Iris pigment epithelial cell (primary cell): ENCODE measurements at regions not wholly inside any gene's neighbourhood (a gene's known extent, or its start where the extent isn't known, plus 50 kb on each side); places are given as distances from the start of the nearest gene placed in this dataset.

Source experiments
- DNase-seq: peaks from one replicate; pipeline ENCODE4 v3.0.0-alpha.2; 2011; ENCODE audit warnings: low read depth

GRCh38 chr1:24984800-24985522 lies 54.9 kb upstream of the RUNX3 start:
- DNase-seq, result no peak

GRCh38 chr1:24984300-24984699 lies 54.2 kb upstream of the RUNX3 start:
- DNase-seq, result no peak

GRCh38 chr1:24983006-24983680 lies 53.1 kb upstream of the RUNX3 start:
- DNase-seq, result no peak

GRCh38 chr1:24981631-24982005 lies 51.5 kb upstream of the RUNX3 start:
- no peak for DNase-seq

- DNase-seq, result no peak
Observed at GRCh38 chr1:24980836-24981630, 51.0 kb upstream of the RUNX3 start.
